ENCODE measurements at regions not wholly inside any gene's neighbourhood (a gene's known extent, or its start where the extent isn't known, plus 50 kb on each side); places are given as distances from the start of the nearest gene placed in this dataset.

- no peak overlapping the region for H3K27ac ChIP-seq
- no peak for TF ChIP-seq POLR2AphosphoS5 (IDR thresholded peaks at IDR 0.05)
- no peak for TF ChIP-seq CTCF (IDR thresholded peaks at IDR 0.05)
- TF ChIP-seq POLR2A (IDR thresholded peaks at IDR 0.05), result no peak
- TF ChIP-seq EP300 (IDR thresholded peaks at IDR 0.05), result no peak
Measured at GRCh38 chr3:22308871-22309270, 557.9 kb upstream of the ZNF385D start.

DNA sequence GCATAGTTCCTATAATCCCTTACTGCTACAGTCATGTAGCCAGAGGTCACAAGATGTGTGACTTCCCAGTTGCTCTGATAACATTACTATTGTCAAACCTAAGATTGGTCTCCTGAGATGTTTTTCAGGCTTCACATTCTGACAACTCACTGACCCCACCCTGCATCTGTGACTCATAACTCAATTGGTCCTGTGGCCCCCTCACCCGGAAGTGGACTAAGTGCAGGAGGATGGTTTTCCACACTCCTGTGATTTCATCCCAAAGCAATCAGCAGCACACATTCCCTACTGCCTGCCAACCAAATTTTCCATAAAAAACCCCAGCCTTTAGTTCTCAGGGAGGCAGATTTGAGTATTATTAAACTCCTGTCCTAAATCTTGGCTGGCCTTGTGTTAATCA, 564.9 kb upstream of the ZNF385D start:
- DNase-seq, result no peak
- no peak overlapping the region for H3K4me3 ChIP-seq
- H3K9me3 ChIP-seq, result no peaks in the 10 kb centered on the region
- TF ChIP-seq EP300 (IDR thresholded peaks at IDR 0.05), result no peak
- no peak for TF ChIP-seq POLR2A (IDR thresholded peaks at IDR 0.05)
- no peak for TF ChIP-seq CTCF (IDR thresholded peaks at IDR 0.05)
- TF ChIP-seq POLR2AphosphoS5 (IDR thresholded peaks at IDR 0.05), result no peak
- 78 to 90% methylated on average over 1 of the region's 1 CpG for WGBS, 2 donors
- no peaks in the 10 kb centered on the region for H3K4me1 ChIP-seq
- no peak overlapping the region for H3K27ac ChIP-seq
- H3K36me3 ChIP-seq, result no peaks in the 10 kb centered on the region
- H3K27me3 ChIP-seq, result no peaks in the 10 kb centered on the region
- intact Hi-C loops (cut with DNase I), result no loop called here

More at GRCh38 chr3:22308871-22309270, 557.9 kb upstream of the ZNF385D start:
- no peaks in the 10 kb centered on the region for H3K9me3 ChIP-seq
- H3K36me3 ChIP-seq, result no peaks in the 10 kb centered on the region
- no peaks in the 10 kb centered on the region for H3K27me3 ChIP-seq
- intact Hi-C loops (cut with DNase I), result no loop called here
- H3K4me1 ChIP-seq, result no peaks in the 10 kb centered on the region
- WGBS, 2 donors, result 6 to 13% methylated on average over 1 of the region's 1 CpG
- no peak overlapping the region for H3K4me3 ChIP-seq
- DNase-seq, result no peak

DNA sequence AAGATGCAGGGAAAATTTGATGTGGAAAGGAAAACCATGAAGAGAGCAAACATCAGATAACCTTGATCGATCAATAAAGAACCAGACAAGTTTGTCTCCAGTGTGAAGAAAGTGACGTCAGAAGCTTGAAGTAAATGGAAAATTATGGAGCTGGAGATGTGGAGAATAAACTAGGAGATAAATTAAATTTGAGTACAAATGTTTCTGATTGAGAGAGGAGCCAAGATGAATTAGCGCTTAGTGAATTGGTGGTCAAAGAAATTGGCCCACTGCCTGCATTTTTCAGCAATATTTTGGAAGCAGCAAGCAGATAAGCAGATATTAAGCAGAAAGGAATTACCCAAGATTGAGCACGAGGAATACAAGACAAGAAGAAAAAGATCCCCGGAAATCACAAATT, 567.3 kb upstream of the ZNF385D start:
- TF ChIP-seq CTCF (IDR thresholded peaks at IDR 0.05) (no peak), POLR2A (IDR thresholded peaks at IDR 0.05) (no peak), EP300 (IDR thresholded peaks at IDR 0.05) (no peak), POLR2AphosphoS5 (IDR thresholded peaks at IDR 0.05) (no peak)
- intact Hi-C loops (cut with DNase I), result no loop called here

GRCh38 chr3:22319446-22319845, 568.4 kb upstream of the ZNF385D start:
- no peak overlapping the region for H3K4me3 ChIP-seq
- no peaks in the 10 kb centered on the region for H3K27me3 ChIP-seq
- no peak for DNase-seq
- no peaks in the 10 kb centered on the region for H3K36me3 ChIP-seq
- intact Hi-C loops (cut with DNase I), result no loop called here
- 67 to 93% methylated on average over 1 of the region's 1 CpG for WGBS, 2 donors
- TF ChIP-seq CTCF (IDR thresholded peaks at IDR 0.05) (no peak), POLR2AphosphoS5 (IDR thresholded peaks at IDR 0.05) (no peak), EP300 (IDR thresholded peaks at IDR 0.05) (no peak), POLR2A (IDR thresholded peaks at IDR 0.05) (no peak)
- H3K27ac ChIP-seq, result no peak overlapping the region
- H3K9me3 ChIP-seq, result no peaks in the 10 kb centered on the region
- H3K4me1 ChIP-seq, result no peaks in the 10 kb centered on the region

More for the DNA sequence above, 567.3 kb upstream of the ZNF385D start:
- H3K27ac ChIP-seq, result no peak overlapping the region
- no peak overlapping the region for H3K4me3 ChIP-seq
- no peaks in the 10 kb centered on the region for H3K9me3 ChIP-seq
- no peaks in the 10 kb centered on the region for H3K4me1 ChIP-seq
- WGBS, 2 donors, result 76 to 78% methylated on average over 5 of the region's 5 CpGs
- no peaks in the 10 kb centered on the region for H3K36me3 ChIP-seq
- DNase-seq, result no peak
- H3K27me3 ChIP-seq, result no peaks in the 10 kb centered on the region

DNA sequence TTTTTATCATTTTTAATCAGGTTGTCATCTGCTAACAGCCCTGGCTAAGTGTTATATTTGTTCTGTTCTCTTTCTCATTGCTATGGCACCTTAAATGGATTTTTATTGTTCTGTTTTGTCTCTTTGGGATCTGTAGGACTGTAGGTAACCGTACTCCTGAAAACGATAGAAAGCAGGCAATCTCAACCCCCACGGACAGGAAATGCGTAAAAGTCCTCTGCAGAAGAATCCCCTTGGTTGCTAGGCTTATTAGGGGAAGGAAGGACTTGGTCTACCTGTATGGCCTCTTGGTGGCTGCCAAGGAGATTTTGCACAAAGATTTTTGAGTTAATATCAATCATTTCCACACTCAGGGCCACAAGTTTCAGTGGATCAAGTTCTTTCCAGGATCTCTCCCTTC, 571.9 kb upstream of the ZNF385D start:
- H3K27me3 ChIP-seq, result no peaks in the 10 kb centered on the region
- no peak overlapping the region for H3K4me3 ChIP-seq
- DNase-seq, result no peak
- 71 to 75% methylated on average over 4 of the region's 4 CpGs for WGBS, 2 donors
- intact Hi-C loops (cut with DNase I), result no loop called here
- H3K9me3 ChIP-seq, result no peaks in the 10 kb centered on the region
- H3K4me1 ChIP-seq, result no peaks in the 10 kb centered on the region
- H3K36me3 ChIP-seq, result no peaks in the 10 kb centered on the region
- no peak overlapping the region for H3K27ac ChIP-seq
- no peak for TF ChIP-seq CTCF (IDR thresholded peaks at IDR 0.05)
- TF ChIP-seq POLR2A (IDR thresholded peaks at IDR 0.05), result no peak
- no peak for TF ChIP-seq EP300 (IDR thresholded peaks at IDR 0.05)
- no peak for TF ChIP-seq POLR2AphosphoS5 (IDR thresholded peaks at IDR 0.05)
